ENCODE measurements at regions not wholly inside any gene's neighbourhood (a gene's known extent, or its start where the extent isn't known, plus 50 kb on each side); places are given as distances from the start of the nearest gene placed in this dataset.
"Not testable (repeated sequence)": the region's sequence is repeated elsewhere in the genome, so short reads cannot be mapped to it uniquely, and the experiment has no call there.

DNA sequence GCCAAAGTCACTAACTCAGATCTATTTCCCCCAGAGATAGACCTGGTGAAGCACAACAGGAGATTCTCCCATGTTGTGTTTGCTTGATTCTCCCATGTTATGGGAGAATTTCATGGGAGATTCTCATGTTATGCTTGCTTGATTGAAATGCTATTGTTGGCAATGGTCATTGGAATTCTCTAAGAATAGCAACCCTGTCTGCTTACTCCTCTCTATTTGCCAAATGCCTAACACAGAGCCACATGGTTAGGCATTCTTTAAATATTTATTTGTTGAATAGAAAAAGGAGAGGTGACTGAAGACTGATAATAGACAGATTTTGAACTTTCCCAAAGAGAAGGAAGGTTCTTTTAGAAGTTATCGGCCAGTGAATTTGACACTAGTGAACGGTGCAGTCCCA lies 111.5 kb upstream of the MPHOSPH6 start:
- WGBS (ENCODE audit: insufficient coverage, insufficient read length), result no CpG with 5 or more reads among the region's 2 CpGs
- Histone ChIP-seq H3K36me3 (ENCODE audit: control insufficient read depth, insufficient read depth, low read length) (no peaks in the 10 kb centered on the region), H3K27ac (ENCODE audit: low read length) (no peak overlapping the region), H3K4me3 (ENCODE audit: low read length) (no peak overlapping the region), H3K4me1 (ENCODE audit: control insufficient read depth, insufficient read depth, low read length) (no peaks in the 10 kb centered on the region), H3K9me3 (ENCODE audit: control insufficient read depth, insufficient read depth, low read length) (no peaks in the 10 kb centered on the region), H3K27me3 (ENCODE audit: control insufficient read depth, insufficient read depth, low read length) (no peaks in the 10 kb centered on the region)
- no peak for DNase-seq (ENCODE audit: low read depth, low spot score)

DNA sequence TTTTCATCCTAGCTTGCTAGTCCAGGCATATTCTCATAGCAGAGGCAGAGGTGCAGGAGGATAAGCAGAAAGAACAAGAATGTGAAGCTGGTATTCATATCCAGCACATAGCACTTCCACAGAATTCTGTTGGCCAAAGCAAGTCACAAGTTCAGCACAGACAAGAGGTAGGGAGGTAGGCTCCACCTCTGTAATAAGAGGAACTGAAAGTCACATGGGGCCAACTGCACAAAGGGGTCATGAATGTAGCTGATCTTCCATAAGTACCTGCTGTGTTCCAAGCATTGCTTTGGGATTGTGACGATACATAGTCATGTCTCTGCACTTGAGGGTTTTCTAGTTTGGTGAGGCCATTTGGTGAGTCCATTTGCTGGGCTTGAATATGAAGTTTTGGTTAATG lies 110.8 kb upstream of the MPHOSPH6 start:
- Histone ChIP-seq H3K4me3 (ENCODE audit: low read length) (no peak overlapping the region), H3K36me3 (ENCODE audit: control insufficient read depth, insufficient read depth, low read length) (no peaks in the 10 kb centered on the region), H3K4me1 (ENCODE audit: control insufficient read depth, insufficient read depth, low read length) (no peaks in the 10 kb centered on the region), H3K27ac (ENCODE audit: low read length) (no peak overlapping the region), H3K9me3 (ENCODE audit: control insufficient read depth, insufficient read depth, low read length) (no peaks in the 10 kb centered on the region), H3K27me3 (ENCODE audit: control insufficient read depth, insufficient read depth, low read length) (no peaks in the 10 kb centered on the region)
- WGBS (ENCODE audit: insufficient coverage, insufficient read length), result no CpG with 5 or more reads among the region's 1 CpG
- no peak for DNase-seq (ENCODE audit: low read depth, low spot score)

DNA sequence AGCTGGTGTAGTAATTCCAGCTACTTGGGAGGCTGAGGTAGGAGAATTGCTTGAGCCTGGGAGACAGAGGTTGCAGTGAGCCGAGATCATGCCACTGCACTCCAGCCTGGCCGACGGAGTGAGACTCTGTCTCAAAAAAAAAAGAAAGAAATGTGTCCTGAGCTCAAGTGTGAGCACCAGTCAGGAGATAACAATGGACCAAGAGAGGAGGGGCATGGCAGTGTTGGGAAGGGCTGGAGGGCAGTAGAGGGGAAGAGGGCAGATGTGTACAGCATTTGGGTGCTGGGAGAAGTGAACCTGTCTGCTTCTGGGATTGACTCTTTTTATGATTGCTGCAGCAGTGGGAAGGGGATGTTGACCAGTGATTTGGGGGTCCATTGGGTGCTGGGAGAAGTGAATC lies 105.3 kb upstream of the MPHOSPH6 start:
- not testable (repeated sequence) for DNase-seq (ENCODE audit: low read depth, low spot score); H3K36me3 ChIP-seq (ENCODE audit: control insufficient read depth, insufficient read depth, low read length); H3K27me3 ChIP-seq (ENCODE audit: control insufficient read depth, insufficient read depth, low read length); H3K4me1 ChIP-seq (ENCODE audit: control insufficient read depth, insufficient read depth, low read length); H3K4me3 ChIP-seq (ENCODE audit: low read length); H3K9me3 ChIP-seq (ENCODE audit: control insufficient read depth, insufficient read depth, low read length); H3K27ac ChIP-seq (ENCODE audit: low read length)
- WGBS (ENCODE audit: insufficient coverage, insufficient read length), result no CpG with 5 or more reads among the region's 3 CpGs

DNA sequence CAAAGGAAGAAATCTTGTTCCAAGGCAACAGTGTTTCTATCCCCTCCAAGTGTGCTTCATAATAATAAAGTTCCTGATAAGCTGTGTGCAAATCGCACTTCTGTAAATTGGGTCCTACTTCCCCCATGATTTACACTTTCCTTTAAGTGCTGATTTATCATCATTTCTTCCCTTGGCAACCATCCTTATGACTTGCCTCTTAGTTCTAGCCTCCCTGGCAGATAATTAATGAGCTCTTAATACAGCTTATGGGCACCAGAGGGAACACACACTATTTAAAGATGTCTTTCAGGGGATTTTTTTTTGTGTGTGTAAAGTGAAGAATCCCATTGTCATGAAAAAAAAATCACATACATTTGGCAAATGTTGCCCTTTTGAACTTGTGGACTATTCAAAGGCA lies 101.6 kb upstream of the MPHOSPH6 start:
- DNase-seq (ENCODE audit: low read depth, low spot score), result no peak
- Histone ChIP-seq H3K4me3 (ENCODE audit: low read length) (no peak overlapping the region), H3K27ac (ENCODE audit: low read length) (no peak overlapping the region), H3K36me3 (ENCODE audit: control insufficient read depth, insufficient read depth, low read length) (no peaks in the 10 kb centered on the region), H3K9me3 (ENCODE audit: control insufficient read depth, insufficient read depth, low read length) (no peaks in the 10 kb centered on the region), H3K27me3 (ENCODE audit: control insufficient read depth, insufficient read depth, low read length) (no peaks in the 10 kb centered on the region), H3K4me1 (ENCODE audit: control insufficient read depth, insufficient read depth, low read length) (no peaks in the 10 kb centered on the region)
- no CpG with 5 or more reads among the region's 1 CpG for WGBS (ENCODE audit: insufficient coverage, insufficient read length)

DNA sequence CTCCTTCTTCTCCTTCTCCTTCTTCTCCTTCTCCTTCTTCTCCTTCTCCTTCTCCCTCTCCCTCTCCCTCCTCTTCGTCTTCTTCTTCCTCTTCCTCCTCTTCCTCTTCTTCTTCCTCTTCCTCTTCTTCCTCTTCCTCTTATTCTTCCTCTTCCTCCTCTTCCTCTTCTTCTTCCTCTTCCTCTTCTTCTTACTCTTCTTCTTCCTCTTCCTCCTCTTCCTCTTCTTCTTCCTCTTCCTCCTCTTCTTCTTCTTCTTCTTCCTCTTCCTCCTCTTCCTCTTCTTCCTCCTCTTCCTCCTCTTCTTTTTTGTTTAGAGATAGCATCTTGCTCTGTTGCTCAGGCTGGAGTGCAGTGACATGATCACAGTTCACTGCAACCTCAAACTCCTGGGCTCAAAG lies 97.7 kb upstream of the MPHOSPH6 start:
- WGBS (ENCODE audit: insufficient coverage, insufficient read length), result no CpG with 5 or more reads among the region's 1 CpG
- H3K4me1 ChIP-seq (ENCODE audit: control insufficient read depth, insufficient read depth, low read length); H3K27ac ChIP-seq (ENCODE audit: low read length); H3K36me3 ChIP-seq (ENCODE audit: control insufficient read depth, insufficient read depth, low read length); DNase-seq (ENCODE audit: low read depth, low spot score); H3K9me3 ChIP-seq (ENCODE audit: control insufficient read depth, insufficient read depth, low read length); H3K4me3 ChIP-seq (ENCODE audit: low read length); H3K27me3 ChIP-seq (ENCODE audit: control insufficient read depth, insufficient read depth, low read length): not testable (repeated sequence)

DNA sequence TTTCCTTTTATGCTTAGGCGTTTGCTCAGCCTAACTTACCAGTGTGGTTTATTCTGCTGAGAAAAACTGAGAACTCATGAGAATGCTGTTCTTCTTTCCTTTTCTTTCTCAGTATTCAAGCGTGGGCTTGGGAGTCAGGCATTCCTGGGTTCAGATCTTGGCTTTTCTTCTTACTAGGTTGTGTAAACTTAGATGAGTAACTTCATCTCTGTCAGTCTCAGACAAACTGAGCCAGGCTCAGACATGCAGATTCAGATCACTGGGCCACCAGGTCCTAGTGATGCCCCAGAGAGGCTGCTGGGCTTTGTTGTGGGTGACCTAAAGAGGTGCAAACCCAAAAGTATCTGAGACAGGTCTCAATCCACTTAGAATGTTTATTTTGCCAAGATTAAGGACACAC lies 95.8 kb upstream of the MPHOSPH6 start:
- Histone ChIP-seq H3K27ac (ENCODE audit: low read length) (no peak overlapping the region), H3K4me3 (ENCODE audit: low read length) (no peak overlapping the region), H3K4me1 (ENCODE audit: control insufficient read depth, insufficient read depth, low read length) (no peaks in the 10 kb centered on the region), H3K9me3 (ENCODE audit: control insufficient read depth, insufficient read depth, low read length) (no peaks in the 10 kb centered on the region), H3K27me3 (ENCODE audit: control insufficient read depth, insufficient read depth, low read length) (no peaks in the 10 kb centered on the region), H3K36me3 (ENCODE audit: control insufficient read depth, insufficient read depth, low read length) (no peaks in the 10 kb centered on the region)
- no CpG with 5 or more reads among the region's 2 CpGs for WGBS (ENCODE audit: insufficient coverage, insufficient read length)
- DNase-seq (ENCODE audit: low read depth, low spot score), result no peak

DNA sequence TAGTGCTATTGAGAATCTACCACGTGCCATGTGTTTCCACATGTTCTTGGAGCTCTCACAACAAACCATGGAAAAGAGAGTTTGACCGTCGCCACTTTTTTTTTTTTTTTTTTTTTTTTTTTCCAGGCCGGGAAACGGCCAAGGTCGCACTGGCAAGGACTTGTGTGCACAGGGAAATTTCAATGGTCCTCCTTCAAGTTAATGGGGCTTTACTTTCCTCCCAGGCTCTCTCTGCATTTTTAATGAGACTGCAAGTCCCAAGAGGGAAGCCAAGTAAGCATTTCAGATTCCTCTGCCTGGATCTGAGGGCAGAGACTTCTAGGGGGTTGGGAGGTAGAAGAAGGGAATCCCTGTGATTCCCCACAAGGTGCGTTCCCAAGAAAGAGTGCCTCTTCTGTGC lies 94.7 kb upstream of the MPHOSPH6 start:
- no peaks in the 10 kb centered on the region for H3K27me3 ChIP-seq (ENCODE audit: control insufficient read depth, insufficient read depth, low read length)
- H3K4me1 ChIP-seq (ENCODE audit: control insufficient read depth, insufficient read depth, low read length), result no peaks in the 10 kb centered on the region
- DNase-seq (ENCODE audit: low read depth, low spot score), result no peak
- no peaks in the 10 kb centered on the region for H3K36me3 ChIP-seq (ENCODE audit: control insufficient read depth, insufficient read depth, low read length)
- no peaks in the 10 kb centered on the region for H3K9me3 ChIP-seq (ENCODE audit: control insufficient read depth, insufficient read depth, low read length)
- no CpG with 5 or more reads among the region's 7 CpGs for WGBS (ENCODE audit: insufficient coverage, insufficient read length)
- H3K27ac ChIP-seq (ENCODE audit: low read length), result no peak overlapping the region
- no peak overlapping the region for H3K4me3 ChIP-seq (ENCODE audit: low read length)

DNA sequence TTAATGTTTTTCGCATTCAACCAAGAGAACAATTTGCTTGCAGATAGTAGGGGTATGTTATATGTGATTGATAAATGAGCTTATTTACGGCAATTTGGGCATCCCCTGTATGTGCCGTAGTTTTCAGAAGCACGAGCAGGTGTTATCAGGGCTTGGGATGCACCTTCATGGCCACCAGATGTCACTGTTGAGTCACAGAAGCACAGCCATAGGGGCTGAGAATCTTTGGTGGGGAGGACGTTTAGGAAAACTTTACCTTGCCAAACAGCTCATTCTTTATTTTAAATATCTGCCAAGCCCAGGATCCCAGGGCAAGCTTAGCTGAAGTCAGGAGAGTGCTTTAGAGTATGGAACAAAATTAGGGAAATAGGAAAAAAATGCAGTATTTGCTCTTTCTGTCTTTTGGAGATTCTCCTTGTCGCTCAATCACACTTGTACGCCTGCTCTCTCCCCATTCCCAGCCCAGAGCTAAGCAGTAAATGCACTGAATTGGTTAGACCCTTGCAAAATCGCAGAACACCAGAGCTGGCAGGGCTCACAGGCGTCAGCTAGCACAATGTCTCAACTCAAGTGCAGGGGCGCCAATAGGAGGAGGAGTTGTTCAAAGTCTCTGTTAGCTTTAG lies 93.6 kb upstream of the MPHOSPH6 start:
- Histone ChIP-seq H3K27ac (ENCODE audit: low read length) (no peak overlapping the region), H3K9me3 (ENCODE audit: control insufficient read depth, insufficient read depth, low read length) (no peaks in the 10 kb centered on the region), H3K27me3 (ENCODE audit: control insufficient read depth, insufficient read depth, low read length) (no peaks in the 10 kb centered on the region), H3K36me3 (ENCODE audit: control insufficient read depth, insufficient read depth, low read length) (no peaks in the 10 kb centered on the region), H3K4me3 (ENCODE audit: low read length) (no peak overlapping the region), H3K4me1 (ENCODE audit: control insufficient read depth, insufficient read depth, low read length) (no peaks in the 10 kb centered on the region)
- DNase-seq (ENCODE audit: low read depth, low spot score), result peak; percentile 31
- no CpG with 5 or more reads among the region's 10 CpGs for WGBS (ENCODE audit: insufficient coverage, insufficient read length)

DNA sequence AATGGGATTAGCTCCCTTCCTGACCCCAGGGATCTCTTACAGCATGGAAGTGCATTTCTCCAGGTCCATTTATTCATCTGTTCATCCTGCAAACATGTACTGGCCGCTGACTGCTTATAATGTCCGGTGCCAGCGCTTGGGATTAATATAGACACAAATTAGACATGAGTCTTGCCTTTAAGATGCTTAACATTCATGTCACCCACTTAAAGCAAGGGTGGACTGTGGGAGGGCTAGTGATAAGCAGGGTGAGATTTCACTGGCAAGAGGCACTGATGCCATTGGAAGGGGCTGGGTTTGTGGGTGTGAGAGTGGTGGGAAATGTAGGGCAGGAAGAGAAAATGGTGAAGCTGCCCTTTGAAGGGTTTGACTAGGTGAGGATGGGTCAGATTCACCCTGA lies 92.2 kb upstream of the MPHOSPH6 start:
- Histone ChIP-seq H3K36me3 (ENCODE audit: control insufficient read depth, insufficient read depth, low read length) (no peaks in the 10 kb centered on the region), H3K27me3 (ENCODE audit: control insufficient read depth, insufficient read depth, low read length) (no peaks in the 10 kb centered on the region), H3K4me1 (ENCODE audit: control insufficient read depth, insufficient read depth, low read length) (no peaks in the 10 kb centered on the region), H3K4me3 (ENCODE audit: low read length) (no peak overlapping the region), H3K27ac (ENCODE audit: low read length) (no peak overlapping the region), H3K9me3 (ENCODE audit: control insufficient read depth, insufficient read depth, low read length) (no peaks in the 10 kb centered on the region)
- WGBS (ENCODE audit: insufficient coverage, insufficient read length), result no CpG with 5 or more reads among the region's 3 CpGs
- no peak for DNase-seq (ENCODE audit: low read depth, low spot score)

DNA sequence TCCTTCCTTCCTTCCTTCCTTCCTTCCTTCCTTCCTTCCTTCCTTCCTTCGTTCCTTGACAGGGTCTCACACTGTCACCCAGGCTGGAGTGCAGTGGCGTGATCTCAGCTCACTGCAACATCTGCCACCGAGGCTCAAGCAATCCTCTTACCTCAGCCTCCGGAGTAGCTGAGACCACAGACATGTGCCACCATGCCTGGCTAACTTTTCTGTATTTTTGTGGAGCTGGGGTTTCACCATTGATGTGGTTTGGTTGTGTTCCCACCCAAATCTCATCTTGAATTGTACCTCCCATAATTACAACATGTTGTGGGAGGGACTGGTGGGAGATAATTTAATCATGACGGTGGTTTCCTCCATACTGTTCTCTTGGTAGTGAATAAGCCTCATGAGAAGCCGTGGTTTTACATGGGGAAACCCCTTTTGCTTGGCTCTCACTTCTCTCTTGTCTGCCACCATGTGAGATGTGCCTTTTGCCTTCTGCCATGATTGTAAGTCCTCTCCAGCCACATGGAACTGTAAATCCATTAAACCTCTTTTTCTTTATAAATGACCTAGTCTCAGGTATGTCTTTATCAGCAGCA lies 90.3 kb upstream of the MPHOSPH6 start:
- no peaks in the 10 kb centered on the region for H3K4me1 ChIP-seq (ENCODE audit: control insufficient read depth, insufficient read depth, low read length)
- WGBS (ENCODE audit: insufficient coverage, insufficient read length), result no CpG with 5 or more reads among the region's 6 CpGs
- no peaks in the 10 kb centered on the region for H3K27me3 ChIP-seq (ENCODE audit: control insufficient read depth, insufficient read depth, low read length)
- H3K9me3 ChIP-seq (ENCODE audit: control insufficient read depth, insufficient read depth, low read length), result no peaks in the 10 kb centered on the region
- no peak overlapping the region for H3K27ac ChIP-seq (ENCODE audit: low read length)
- H3K4me3 ChIP-seq (ENCODE audit: low read length), result no peak overlapping the region
- H3K36me3 ChIP-seq (ENCODE audit: control insufficient read depth, insufficient read depth, low read length), result no peaks in the 10 kb centered on the region
- DNase-seq (ENCODE audit: low read depth, low spot score), result no peak

DNA sequence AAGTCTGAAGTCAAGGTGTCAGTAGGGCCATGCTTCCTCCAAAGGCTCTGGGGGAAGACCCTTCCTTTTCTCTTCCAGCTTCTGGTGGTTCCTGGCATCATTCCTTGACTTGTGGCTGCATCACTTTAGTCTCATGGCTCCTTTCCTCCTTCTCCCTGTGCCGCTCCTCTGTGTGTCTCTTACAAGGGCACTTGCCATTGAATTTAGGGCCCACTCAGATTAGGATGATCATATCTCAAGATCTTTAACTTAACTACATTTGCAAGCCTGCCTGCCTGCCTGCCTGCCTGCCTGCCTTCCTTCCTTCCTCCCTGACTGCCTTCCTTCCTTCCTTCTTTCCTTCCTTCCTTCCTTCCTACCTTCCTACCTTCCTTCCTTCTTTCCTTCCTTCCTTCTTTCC lies 89.7 kb upstream of the MPHOSPH6 start:
- no peaks in the 10 kb centered on the region for H3K27me3 ChIP-seq (ENCODE audit: control insufficient read depth, insufficient read depth, low read length)
- no peak overlapping the region for H3K4me3 ChIP-seq (ENCODE audit: low read length)
- WGBS (ENCODE audit: insufficient coverage, insufficient read length), result no CpG with 5 or more reads among the region's 1 CpG
- no peaks in the 10 kb centered on the region for H3K4me1 ChIP-seq (ENCODE audit: control insufficient read depth, insufficient read depth, low read length)
- H3K9me3 ChIP-seq (ENCODE audit: control insufficient read depth, insufficient read depth, low read length), result no peaks in the 10 kb centered on the region
- H3K36me3 ChIP-seq (ENCODE audit: control insufficient read depth, insufficient read depth, low read length), result no peaks in the 10 kb centered on the region
- H3K27ac ChIP-seq (ENCODE audit: low read length), result no peak overlapping the region
- DNase-seq (ENCODE audit: low read depth, low spot score), result no peak

Measured in iPS DF 6.9 (cell line).